H1 (cell line): ENCODE measurements at regions not wholly inside any gene's neighbourhood (a gene's known extent, or its start where the extent isn't known, plus 50 kb on each side); places are given as distances from the start of the nearest gene placed in this dataset.

ENCODE experiments used
- CTCF ChIA-PET: fragments of 300-600 bp; sonication (Branson Sonifier 250); formaldehyde crosslinking; loops from one replicate; lab custom pipeline; 2021; ENCODE audit not compliant: partially characterized antibody; lab: Charles Lee
- POLR2A ChIA-PET: fragments of 300-600 bp; sonication (Branson Sonifier 250); formaldehyde crosslinking; loops from one replicate; lab custom pipeline; 2021; ENCODE audit warnings: inconsistent platforms; ENCODE audit not compliant: partially characterized antibody; lab: Charles Lee
- DNase-seq, 2 experiments: peaks; one replicate each; pipeline versions ENCODE4 v3.0.0 to v3.0.0-alpha.2; 2010 to 2022; ENCODE audit warnings: low spot score in 2 of 2, low read depth in 1 of 2, mixed read lengths in 1 of 2
- FAIRE-seq: peaks from 2 replicates; lab custom pipeline; 2011; peaks lifted over from hg19 to GRCh38; lab: Jason Lieb, UNC
- H2AFZ ChIP-seq: 2 replicates; pipeline ENCODE4 v1.8.1; 2012; ENCODE audit warnings: low read length, inconsistent platforms
- H2AK5ac ChIP-seq: 2 replicates; pipeline ENCODE4 v1.6.1; 2013; ENCODE audit warnings: low read depth, low read length
- H2BK120ac ChIP-seq: replicated peaks from 2 replicates; pipeline ENCODE3; 2013; ENCODE audit warnings: low read depth, low read length, inconsistent platforms
- H2BK12ac ChIP-seq: 2 replicates; pipeline ENCODE4 v1.6.1; 2013; ENCODE audit warnings: low read depth, low read length
- H2BK15ac ChIP-seq: 2 replicates; pipeline ENCODE4 v1.6.1; 2013; ENCODE audit warnings: low read length
- H2BK20ac ChIP-seq: 2 replicates; pipeline ENCODE4 v1.6.1; 2013; ENCODE audit warnings: low read length
- H2BK5ac ChIP-seq: 2 replicates; pipeline ENCODE4 v1.6.1; 2013; ENCODE audit warnings: low read depth, low read length
- H3K14ac ChIP-seq: 2 replicates; pipeline ENCODE4 v1.6.1; 2013; ENCODE audit warnings: inconsistent platforms; ENCODE audit not compliant: insufficient read length
- H3K18ac ChIP-seq: 2 replicates; pipeline ENCODE4 v1.6.1; 2013; ENCODE audit warnings: low read length; ENCODE audit errors: extremely low read depth
- H3K23ac ChIP-seq: 2 replicates; pipeline ENCODE4 v1.6.1; 2013; ENCODE audit warnings: inconsistent platforms; ENCODE audit not compliant: insufficient read length
- H3K23me2 ChIP-seq: 2 replicates; pipeline ENCODE4 v1.6.1; 2013; ENCODE audit warnings: low read depth, low read length
- H3K27ac ChIP-seq: 2 replicates; pipeline ENCODE4 v1.6.1; 2011; ENCODE audit warnings: low read depth, low read length, inconsistent platforms
- H3K27me3 ChIP-seq, 4 experiments: replicated peaks in 1 of 4; 1 replicate in 1 of 4; 2 replicates in 3 of 4; pipeline versions ENCODE4 v1.6.1 to v1.8.1; 2011 to 2013; ENCODE audit warnings: low read length in 3 of 4, mild to moderate bottlenecking in 3 of 4, inconsistent platforms in 2 of 4, mixed read lengths in 2 of 4, moderate library complexity in 1 of 4; ENCODE audit not compliant: control insufficient read depth in 3 of 4, insufficient read depth in 3 of 4; ENCODE audit errors: extremely low read depth in 1 of 4
- H3K36me3 ChIP-seq, 4 experiments: 2 replicates each; pipeline versions ENCODE4 v1.6.1 to v1.8.1; 2011 to 2013; ENCODE audit warnings: mild to moderate bottlenecking in 4 of 4, low read length in 3 of 4, moderate library complexity in 2 of 4, control low read depth in 1 of 4, inconsistent platforms in 1 of 4; ENCODE audit not compliant: insufficient read depth in 4 of 4, control insufficient read depth in 2 of 4
- H3K4ac ChIP-seq: replicated peaks from 2 replicates; pipeline ENCODE3; 2013; ENCODE audit warnings: low read length, low read depth, mixed read lengths, inconsistent platforms; ENCODE audit not compliant: insufficient read length
- H3K4me1 ChIP-seq, 4 experiments: replicated peaks in 1 of 4; 1 replicate in 1 of 4; 2 replicates in 3 of 4; pipeline versions ENCODE4 v1.6.1 to v1.8.1; 2011 to 2013; ENCODE audit warnings: low read length in 3 of 4, inconsistent platforms in 2 of 4, mixed read lengths in 1 of 4; ENCODE audit not compliant: insufficient read depth in 4 of 4, control insufficient read depth in 3 of 4
- H3K4me2 ChIP-seq, 2 experiments: 2 replicates each; pipeline versions ENCODE4 v1.6.1 to v1.8.1; 2011 to 2013; ENCODE audit warnings: low read depth in 2 of 2, low read length in 2 of 2, control low read depth in 1 of 2, inconsistent platforms in 1 of 2, mild to moderate bottlenecking in 1 of 2; ENCODE audit not compliant: insufficient read depth in 1 of 2
- H3K4me3 ChIP-seq, 4 experiments: fragments of 200-600, 300-600 bp in 1 of 4; sonication (generic), shearing (Covaris generic), sonication (Bioruptor Twin) in 1 of 4; 2 replicates each; pipeline versions ENCODE4 v1.5.1 to v1.8.1; 2011 to 2016; ENCODE audit warnings: low read length in 4 of 4, low read depth in 3 of 4, control low read depth in 2 of 4, inconsistent platforms in 2 of 4, mild to moderate bottlenecking in 2 of 4, mixed read lengths in 1 of 4, moderate library complexity in 1 of 4; ENCODE audit not compliant: insufficient read depth in 2 of 4; ENCODE audit errors: extremely low read depth in 1 of 4
- H3K56ac ChIP-seq: replicated peaks from 2 replicates; pipeline ENCODE3; 2013; ENCODE audit warnings: low read depth, mild to moderate bottlenecking, mixed read lengths, low read length, inconsistent platforms; ENCODE audit not compliant: insufficient read length
- H3K79me1 ChIP-seq: 2 replicates; pipeline ENCODE4 v1.6.1; 2013; ENCODE audit warnings: low read depth, low read length, control low read depth
- H3K79me2 ChIP-seq, 2 experiments: 2 replicates each; pipeline versions ENCODE4 v1.6.1 to v1.8.1; 2012 to 2013; ENCODE audit warnings: low read length in 2 of 2, mild to moderate bottlenecking in 2 of 2, inconsistent platforms in 1 of 2; ENCODE audit not compliant: insufficient read depth in 2 of 2, control insufficient read depth in 1 of 2
- H3K9ac ChIP-seq, 4 experiments: replicated peaks in 1 of 4; 1 replicate in 1 of 4; 2 replicates in 3 of 4; pipeline versions ENCODE4 v1.6.1 to v1.8.1; 2011 to 2013; ENCODE audit warnings: low read depth in 3 of 4, low read length in 3 of 4, control low read depth in 2 of 4, mild to moderate bottlenecking in 2 of 4, moderate library complexity in 2 of 4, inconsistent platforms in 1 of 4; ENCODE audit errors: extremely low read depth in 1 of 4
- H3K9me3 ChIP-seq, 2 experiments: 2 replicates each; pipeline versions ENCODE4 v1.6.1 to v1.8.1; 2012 to 2013; ENCODE audit warnings: mild to moderate bottlenecking in 2 of 2, moderate library complexity in 2 of 2, control low read depth in 1 of 2, inconsistent platforms in 1 of 2, low read depth in 1 of 2, low read length in 1 of 2, mixed read lengths in 1 of 2; ENCODE audit not compliant: insufficient read depth in 2 of 2
- H4K20me1 ChIP-seq, 2 experiments: replicated peaks in 1 of 2; 2 replicates each; pipeline versions ENCODE3 to v1.8.1; 2011 to 2013; ENCODE audit warnings: inconsistent platforms in 2 of 2, low read length in 2 of 2, mild to moderate bottlenecking in 1 of 2; ENCODE audit not compliant: insufficient read depth in 2 of 2, control insufficient read depth in 1 of 2
- H4K5ac ChIP-seq: 2 replicates; pipeline ENCODE4 v1.6.1; 2013; ENCODE audit warnings: low read length, low read depth, mixed read lengths, inconsistent platforms; ENCODE audit not compliant: insufficient read length
- H4K8ac ChIP-seq: 2 replicates; pipeline ENCODE4 v1.8.0; 2013; ENCODE audit warnings: mild to moderate bottlenecking, moderate library complexity, low read length, inconsistent platforms; ENCODE audit not compliant: insufficient read depth; ENCODE audit errors: extremely low read depth
- H4K91ac ChIP-seq: replicated peaks from 2 replicates; pipeline ENCODE3; 2013; ENCODE audit warnings: low read length, mixed read lengths, inconsistent platforms; ENCODE audit not compliant: insufficient read length
- BACH1 ChIP-seq: IDR thresholded peaks from 2 replicates; pipeline ENCODE4 v1.6.1; 2012; ENCODE audit warnings: low read length, improper control_type of control experiment
- BRCA1 ChIP-seq: IDR thresholded peaks from 2 replicates; pipeline ENCODE4 v1.6.1; 2012; ENCODE audit warnings: low read depth, low read length, improper control_type of control experiment
- CBX8 ChIP-seq: fragments of 300-800, 300-1000 bp; sonication (generic); IDR thresholded peaks from 2 replicates; pipeline ENCODE4 v1.7.1; 2016; ENCODE audit warnings: low read depth, low read length, borderline replicate concordance
- CTBP2 ChIP-seq: IDR thresholded peaks from 2 replicates; pipeline ENCODE4 v1.7.0; 2011; ENCODE audit warnings: borderline replicate concordance, mild to moderate bottlenecking, moderate library complexity, mixed read lengths, low read length; ENCODE audit not compliant: insufficient read depth, insufficient read length
- EGR1 ChIP-seq: IDR thresholded peaks from 2 replicates; pipeline ENCODE4 v1.6.1; 2011; ENCODE audit warnings: low read depth, low read length, borderline replicate concordance
- JUND ChIP-seq: IDR thresholded peaks from 2 replicates; pipeline ENCODE4 v1.6.1; 2011; ENCODE audit warnings: mild to moderate bottlenecking, improper control_type of control experiment, low read length
- KDM4A ChIP-seq: IDR thresholded peaks from one replicate; pipeline ENCODE4 v1.7.1; 2012; ENCODE audit warnings: low read depth, mild to moderate bottlenecking, moderate library complexity, low read length, inconsistent platforms; ENCODE audit not compliant: severe bottlenecking
- MAFK ChIP-seq: IDR thresholded peaks from 2 replicates; pipeline ENCODE4 v1.6.1; 2012; ENCODE audit warnings: low read depth, mild to moderate bottlenecking, improper control_type of control experiment, low read length
- NRF1 ChIP-seq: IDR thresholded peaks from 2 replicates; pipeline ENCODE4 v1.6.1; 2011; ENCODE audit warnings: mild to moderate bottlenecking, low read depth, low read length, improper control_type of control experiment
- POLR2A ChIP-seq, 2 experiments: IDR thresholded peaks; 1 replicate in 1 of 2; 2 replicates in 1 of 2; pipeline ENCODE4 v1.6.1; 2011; ENCODE audit warnings: low read depth in 2 of 2, low read length in 2 of 2, mild to moderate bottlenecking in 2 of 2; ENCODE audit errors: control extremely low read depth in 1 of 2
- RNF2 ChIP-seq: fragments of 200-900, 300-1000 bp; sonication (generic); IDR thresholded peaks from 2 replicates; pipeline ENCODE4 v1.7.1; 2016; ENCODE audit warnings: borderline replicate concordance, low read depth, mild to moderate bottlenecking, antibody characterized with exemption, low read length; ENCODE audit not compliant: poor library complexity, severe bottlenecking; ENCODE audit errors: missing control alignments
- SIN3A ChIP-seq, 2 experiments: IDR thresholded peaks in 1 of 2; conservative IDR thresholded peaks in 1 of 2; 2 replicates each; pipeline ENCODE4 v1.6.1; 2011 to 2012; ENCODE audit warnings: low read length in 2 of 2, improper control_type of control experiment in 1 of 2, low read depth in 1 of 2, mild to moderate bottlenecking in 1 of 2
- SP2 ChIP-seq: IDR thresholded peaks from 2 replicates; pipeline ENCODE4 v1.6.1; 2012; ENCODE audit warnings: mild to moderate bottlenecking, low read length, inconsistent platforms
- TCF12 ChIP-seq: IDR thresholded peaks from 2 replicates; pipeline ENCODE4 v1.6.1; 2011; ENCODE audit warnings: low read depth, mild to moderate bottlenecking, low read length
- WGBS, 2 experiments: shearing (Covaris generic) in 1 of 2; methylation state at CpG; one replicate each; pipeline versions ENCODE4 v1.1.6 to v1.1.7; 2013 to 2015; ENCODE audit warnings: low lambda C conversion rate in 2 of 2, mixed read lengths in 2 of 2, inconsistent platforms in 1 of 2, low coverage in 1 of 2, missing lambda C conversion rate in 1 of 2; ENCODE audit not compliant: insufficient replicate concordance in 2 of 2, insufficient coverage in 1 of 2, insufficient read length in 1 of 2; ENCODE audit errors: extremely low coverage in 1 of 2, missing lambda C conversion rate in 1 of 2; 5-methylcytosine and 5-hydroxymethylcytosine counted together

GRCh38 chr3:152971880-152972279, 136.9 kb downstream of the P2RY1 start:
- no peak for FAIRE-seq
- H3K4me3 ChIP-seq = no peak overlapping the region
- no peak overlapping the region for H2BK20ac ChIP-seq
- H4K8ac ChIP-seq = no peak overlapping the region
- TF ChIP-seq TCF12 (no peak), KDM4A (no peak), CTBP2 (no peak), SIN3A (conservative IDR thresholded peaks at IDR 0.05 in 1 of 2, IDR thresholded peaks at IDR 0.05 in 1 of 2; ENCODE audit: low read depth in 1 of 2, low read length in 2 of 2) (no peak), BACH1 (no peak), RNF2 (no peak), NRF1 (no peak), SP2 (no peak), EGR1 (no peak), JUND (no peak), CBX8 (no peak), MAFK (no peak), BRCA1 (no peak), POLR2A (IDR thresholded peaks at IDR 0.05; ENCODE audit: control extremely low read depth in 1 of 2, low read depth in 2 of 2, low read length in 2 of 2) (no peak)
- no peaks in the 10 kb centered on the region for H3K4me1 ChIP-seq
- H3K23me2 ChIP-seq = no peaks in the 10 kb centered on the region
- H4K91ac ChIP-seq = no peak overlapping the region
- H3K9ac ChIP-seq = no peak overlapping the region
- no peak overlapping the region for H3K27ac ChIP-seq
- H2BK12ac ChIP-seq = no peak overlapping the region
- ChIA-PET POLR2A (no interaction called here), CTCF (interaction anchor here (1.8 kb wide), 1 partner anchor 499 kb away, joined by 4 read pairs; no protein-coding TSS in a partner anchor)
- H2AK5ac ChIP-seq = no peak overlapping the region
- H2BK15ac ChIP-seq = no peak overlapping the region
- H3K79me1 ChIP-seq = no peaks in the 10 kb centered on the region
- no peak overlapping the region for H3K4me2 ChIP-seq
- no peak overlapping the region for H3K14ac ChIP-seq
- H3K56ac ChIP-seq = no peak overlapping the region
- H2AFZ ChIP-seq = no peak overlapping the region
- H3K27me3 ChIP-seq = no peaks in the 10 kb centered on the region
- no peak overlapping the region for H3K18ac ChIP-seq
- WGBS, 2 experiments = 93% methylated on average over 4 of the region's 4 CpGs; no CpG with 5 or more reads in 1 of the 2 experiments
- no peak overlapping the region for H4K5ac ChIP-seq
- no peak overlapping the region for H2BK120ac ChIP-seq
- H3K36me3 ChIP-seq = no peaks in the 10 kb centered on the region
- no peak overlapping the region for H3K23ac ChIP-seq
- H3K9me3 ChIP-seq = peaks cover 0 to 2% of the 10 kb centered on the region in 2 experiments; a peak in 1 of 4 replicates
- no peaks in the 10 kb centered on the region for H4K20me1 ChIP-seq
- no peak for DNase-seq
- H3K4ac ChIP-seq = no peak overlapping the region
- no peaks in the 10 kb centered on the region for H3K79me2 ChIP-seq
- no peak overlapping the region for H2BK5ac ChIP-seq
